GM19467 (cell line): ENCODE measurements at regions not wholly inside any gene's neighbourhood (a gene's known extent, or its start where the extent isn't known, plus 50 kb on each side); places are given as distances from the start of the nearest gene placed in this dataset.

ENCODE experiments used
- ATAC-seq: cut with Tn5 transposase; IDR thresholded peaks from one replicate; pipeline ENCODE4 v1.9.1; 2021; ENCODE audit warnings: mild to moderate bottlenecking, moderate library complexity; ENCODE audit not compliant: unreplicated experiment

DNA sequence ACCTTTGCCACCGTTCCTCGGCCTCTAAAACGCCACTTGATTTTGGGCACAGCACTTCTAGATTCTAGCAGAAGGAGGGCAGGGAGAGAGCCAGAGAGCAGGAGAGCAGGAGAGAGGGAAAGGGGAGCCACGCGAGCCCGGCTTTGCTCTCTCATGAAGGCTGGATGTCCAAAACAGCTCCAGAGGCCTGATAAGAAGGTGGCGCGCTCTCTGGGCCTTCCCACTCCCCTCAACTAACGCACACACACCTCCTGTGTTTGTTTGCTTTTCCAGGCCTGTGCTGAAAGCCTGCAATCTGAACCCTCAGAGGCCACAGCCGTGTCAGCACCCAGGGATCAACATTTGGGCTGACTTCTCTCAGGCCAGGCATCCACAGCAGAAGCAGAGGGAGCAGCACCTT lies 184.8 kb upstream of the SOX11 start:
- ATAC-seq, result no peak

DNA sequence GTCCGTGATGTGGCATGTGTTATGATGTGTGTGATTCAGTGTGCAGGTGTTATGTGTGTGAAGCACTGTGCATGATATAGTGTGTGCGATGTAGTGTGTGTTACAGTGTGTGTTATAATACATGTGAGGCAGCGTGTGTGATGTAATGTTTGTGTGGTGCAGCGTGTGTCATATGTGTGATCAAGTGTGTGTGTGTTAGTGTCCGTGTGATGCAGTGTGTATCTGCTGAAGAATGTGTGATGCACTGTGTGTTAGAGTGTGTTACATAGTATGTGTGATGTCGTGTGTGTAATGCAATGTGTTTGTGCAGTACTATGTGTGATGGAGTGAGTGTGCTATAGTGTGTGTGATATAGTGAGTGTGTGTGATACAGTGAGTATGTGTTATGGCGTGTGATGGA lies 182.8 kb upstream of the SOX11 start:
- no peak for ATAC-seq

DNA sequence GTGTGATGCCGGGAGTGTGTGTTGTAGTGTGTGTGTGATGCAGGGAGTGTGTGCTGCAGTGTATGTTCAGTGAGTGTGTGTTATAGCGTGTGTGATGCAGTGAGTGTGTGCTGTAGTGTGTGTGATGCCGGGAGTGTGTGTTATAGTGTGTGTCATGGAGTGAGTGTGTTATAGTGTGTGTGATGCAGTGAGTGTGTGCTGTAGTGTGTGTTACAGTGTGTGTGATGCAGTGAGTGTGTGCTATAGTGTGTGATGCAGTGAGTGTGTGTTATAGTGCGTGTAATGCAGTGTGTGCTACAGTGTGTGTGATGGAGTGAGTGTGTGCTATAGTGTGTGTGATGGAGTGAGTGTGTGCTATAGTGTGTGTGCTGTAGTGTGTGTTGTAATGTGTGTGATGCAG lies 182.1 kb upstream of the SOX11 start:
- ATAC-seq, result no peak

DNA sequence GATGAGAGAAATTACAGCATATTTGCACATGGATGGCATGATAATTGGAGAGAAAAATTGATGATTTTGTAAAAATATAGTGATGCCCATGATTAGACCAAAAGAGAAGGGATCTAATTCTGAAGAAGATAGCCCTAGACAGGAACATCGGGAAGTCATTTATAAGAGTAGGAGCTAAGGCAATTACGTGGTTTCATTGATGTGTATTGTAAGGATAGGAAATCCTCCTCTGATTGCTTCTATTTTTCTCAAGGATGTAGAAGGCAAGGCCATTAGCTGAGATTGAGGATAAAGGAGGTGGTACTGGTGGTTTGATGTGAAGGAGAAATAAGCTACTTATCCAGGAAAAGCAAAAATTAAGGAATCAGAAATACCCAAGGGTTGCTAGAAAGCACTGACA lies 176.5 kb upstream of the SOX11 start:
- ATAC-seq, result no peak

DNA sequence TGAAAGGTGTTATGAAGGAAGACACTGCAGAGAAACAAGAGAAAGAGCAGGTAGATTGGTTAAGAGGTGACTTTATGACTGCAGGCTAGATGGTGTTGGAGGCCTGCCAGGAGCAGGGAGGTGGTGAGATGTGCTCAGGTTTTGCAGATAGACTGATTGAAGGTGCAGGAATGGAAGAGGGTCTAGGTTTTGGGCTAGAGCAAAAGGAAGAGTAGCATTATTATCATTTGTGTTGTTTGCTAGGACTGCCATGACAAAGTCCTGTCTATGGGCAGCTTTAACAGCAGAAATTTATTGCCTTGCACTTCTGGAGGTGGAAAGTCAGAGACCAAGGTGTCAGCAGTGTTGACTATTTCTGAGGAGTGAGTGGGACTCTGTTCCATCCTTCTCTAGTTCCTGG lies 172.9 kb upstream of the SOX11 start:
- ATAC-seq, result no peak

DNA sequence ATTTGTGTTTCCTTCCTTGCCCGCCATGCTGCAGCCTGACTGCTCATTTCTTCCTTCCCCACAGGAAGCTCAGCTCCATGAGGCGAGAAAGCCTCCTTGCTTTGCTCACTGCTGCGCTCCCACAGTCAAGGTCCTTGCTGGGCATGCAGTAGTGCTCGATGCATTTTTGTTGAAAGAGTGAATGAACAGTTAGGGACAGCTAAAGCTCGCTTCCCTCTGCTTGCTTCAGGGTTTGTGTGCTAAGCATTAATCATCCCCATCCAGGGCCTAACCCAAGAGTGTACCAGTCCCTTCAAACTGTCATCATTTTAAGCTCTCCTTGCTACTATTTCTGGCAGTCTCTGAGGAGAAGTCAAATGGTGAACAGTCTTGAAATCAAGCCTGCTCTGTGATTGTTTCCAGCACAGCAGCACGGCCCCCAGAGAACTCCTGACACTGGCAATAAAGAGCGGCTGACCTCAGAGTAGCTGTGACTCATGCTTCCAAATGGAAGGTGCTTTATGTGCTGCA lies 171.7 kb upstream of the SOX11 start:
- no peak for ATAC-seq

DNA sequence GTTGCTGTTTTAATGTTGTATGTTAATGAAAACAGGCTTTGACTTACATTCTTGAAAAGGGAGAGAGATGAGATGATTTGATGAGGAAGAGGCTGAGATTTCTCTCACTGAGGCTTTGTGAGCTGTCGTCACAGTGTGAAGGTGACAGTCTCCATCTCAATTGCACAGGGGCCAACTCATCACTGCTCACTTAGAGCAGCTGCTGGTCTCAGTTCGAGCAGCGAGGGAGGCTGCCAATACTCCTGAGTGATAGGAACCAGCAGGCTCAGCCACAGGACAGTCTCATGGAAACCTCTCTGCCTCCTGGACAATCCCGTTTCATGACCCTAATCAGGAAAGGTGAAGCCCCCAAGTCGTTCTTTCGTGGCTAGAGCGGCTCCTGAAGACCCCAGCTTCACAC lies 170.7 kb upstream of the SOX11 start:
- ATAC-seq, result no peak

DNA sequence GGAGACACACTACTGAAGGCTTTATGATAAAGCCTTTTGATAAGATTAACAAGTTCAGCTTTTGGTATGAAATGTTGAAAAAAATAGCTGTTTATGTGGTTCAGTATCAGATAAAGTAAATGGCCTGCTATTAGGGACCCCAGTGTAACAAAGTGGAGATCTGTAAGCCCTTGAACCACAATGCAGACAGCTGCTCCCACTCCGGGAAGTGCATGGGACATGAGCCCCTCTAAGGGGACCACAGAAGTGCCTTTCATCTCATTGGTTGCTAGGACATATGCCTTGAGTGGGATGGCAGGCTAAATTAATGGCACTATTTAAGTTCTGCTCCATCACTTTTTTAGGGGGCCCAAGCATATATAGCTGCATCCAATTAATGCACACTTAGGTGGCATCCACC lies 167.6 kb upstream of the SOX11 start:
- ATAC-seq, result no peak

DNA sequence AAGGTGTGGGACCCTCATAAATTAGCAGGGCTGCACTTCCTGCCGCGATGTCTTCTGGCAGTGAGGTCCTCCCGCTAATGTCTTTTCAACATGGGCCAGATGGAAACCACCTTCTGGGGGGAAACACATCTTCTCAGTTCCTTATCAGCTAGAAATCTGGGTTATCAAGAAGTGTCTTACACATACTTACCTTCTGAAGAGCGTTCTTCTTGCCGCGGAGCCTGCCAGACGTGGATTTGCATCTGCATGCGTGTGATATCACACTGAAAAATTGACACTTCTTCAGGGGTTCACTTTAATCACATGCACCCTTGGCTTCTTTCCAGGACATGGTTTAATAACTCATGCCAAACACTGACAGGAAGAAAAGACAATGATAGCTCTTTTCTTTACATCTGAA lies 163.5 kb upstream of the SOX11 start:
- no peak for ATAC-seq

DNA sequence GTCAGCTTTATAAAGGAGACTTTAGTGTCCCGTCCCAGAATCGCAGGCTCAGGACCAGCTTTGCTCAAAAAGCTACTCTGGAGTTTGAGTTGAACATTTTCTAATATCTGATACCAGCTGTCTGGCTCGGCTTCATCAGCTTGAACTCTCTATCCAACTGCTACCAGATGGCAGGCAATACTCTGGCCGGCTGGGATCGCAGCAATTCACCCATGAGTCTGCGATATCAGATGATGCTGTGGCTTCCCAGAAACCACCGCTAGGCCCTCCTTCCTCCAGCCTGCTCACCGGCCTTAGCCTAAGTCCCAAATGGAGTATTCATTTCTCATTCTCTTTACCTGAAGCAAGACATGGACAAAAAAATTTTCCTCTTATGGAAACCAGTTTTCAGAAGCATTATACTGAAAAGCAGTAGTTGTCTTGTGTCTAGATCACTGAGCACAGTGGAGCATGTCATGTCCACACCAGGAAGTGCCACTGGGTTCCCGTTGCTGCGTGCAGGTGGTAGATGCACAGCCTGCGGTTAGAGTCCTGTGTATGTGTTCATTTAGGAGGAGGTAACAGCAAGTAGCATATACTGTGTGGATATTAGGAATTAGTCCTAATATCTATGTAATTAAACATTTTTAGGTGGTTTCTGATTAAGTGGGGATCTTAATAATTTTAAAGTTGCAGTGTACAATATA lies 162.0 kb upstream of the SOX11 start:
- no peak for ATAC-seq

DNA sequence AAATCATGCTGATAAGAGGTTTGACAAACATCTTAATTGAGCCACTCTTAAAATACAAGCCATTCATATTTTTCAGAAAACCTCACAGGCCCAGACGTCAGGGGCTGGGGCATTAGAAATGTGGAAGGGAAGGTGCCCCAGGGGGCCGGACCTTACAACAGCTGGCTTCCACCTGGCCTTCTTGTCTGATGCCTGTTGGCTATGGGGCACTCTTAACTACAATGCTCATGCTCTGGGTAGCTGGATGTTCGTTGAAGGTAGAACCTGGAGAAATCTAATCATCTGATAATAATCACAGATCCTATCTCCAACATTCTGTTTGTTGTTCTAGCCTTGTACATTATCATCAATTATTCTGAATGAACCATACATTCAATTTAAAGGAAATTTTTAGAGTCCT lies 156.9 kb upstream of the SOX11 start:
- ATAC-seq, result no peak

DNA sequence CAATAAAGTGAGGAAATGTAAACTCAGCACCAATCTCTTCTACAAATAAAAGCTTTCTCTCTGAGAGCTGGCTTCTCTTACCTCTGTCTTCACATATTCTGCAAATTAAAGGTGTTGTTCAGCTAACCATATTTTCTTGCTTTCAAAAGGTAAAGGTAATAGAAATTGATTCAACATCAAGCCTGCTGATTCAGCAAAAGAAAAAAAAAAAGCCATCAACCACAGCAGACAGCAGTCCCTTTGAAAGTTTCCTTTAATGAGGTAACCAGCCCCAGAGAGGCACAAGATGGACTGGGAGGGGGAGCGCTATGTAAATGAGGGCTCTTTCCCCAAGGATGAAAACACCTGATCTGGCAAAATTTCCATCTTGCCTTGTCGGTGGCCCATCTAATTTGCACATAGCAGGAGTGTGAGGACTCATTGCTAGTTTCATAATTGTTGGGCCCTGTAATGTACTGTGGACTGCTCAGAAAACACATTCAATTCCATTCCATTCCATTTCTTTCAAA lies 154.9 kb upstream of the SOX11 start:
- ATAC-seq, result no peak

DNA sequence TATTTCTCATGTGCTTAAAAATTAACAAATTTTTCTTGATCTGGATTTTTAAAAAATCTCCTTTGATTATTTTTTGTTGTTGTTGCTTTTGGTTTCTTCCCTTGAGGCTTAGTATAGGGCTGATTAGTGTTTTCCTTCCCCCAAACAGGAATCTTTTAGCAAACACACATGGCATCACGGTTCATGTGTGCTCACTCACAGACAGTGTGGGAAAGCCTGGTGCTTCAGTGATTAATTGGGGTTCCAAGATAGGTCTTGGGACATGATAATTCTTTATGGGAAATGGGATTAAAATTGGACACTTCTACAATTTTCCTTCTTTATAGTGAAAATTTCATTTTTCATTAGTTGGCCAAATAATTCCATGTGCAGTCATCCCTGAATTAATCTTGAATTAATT lies 153.9 kb upstream of the SOX11 start:
- no peak for ATAC-seq

DNA sequence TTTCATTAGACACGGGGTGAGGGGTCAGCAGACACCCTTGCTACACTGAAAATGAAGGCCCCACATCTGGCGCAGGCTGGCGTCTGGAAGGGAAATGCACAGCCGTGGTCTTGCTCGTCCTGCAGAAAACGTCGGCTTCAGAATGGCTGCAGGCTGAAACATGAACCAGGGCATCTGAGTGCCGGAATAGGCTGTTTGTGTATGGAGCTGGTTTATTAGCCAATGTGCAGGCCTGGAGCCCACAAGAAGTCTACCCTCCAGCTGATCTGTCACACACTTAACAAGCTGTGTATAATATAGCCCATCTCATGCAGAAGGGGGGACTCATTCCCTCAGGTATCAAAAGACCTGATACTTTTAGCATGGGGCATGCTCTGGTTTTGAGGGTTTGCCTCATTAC lies 153.4 kb upstream of the SOX11 start:
- no peak for ATAC-seq

DNA sequence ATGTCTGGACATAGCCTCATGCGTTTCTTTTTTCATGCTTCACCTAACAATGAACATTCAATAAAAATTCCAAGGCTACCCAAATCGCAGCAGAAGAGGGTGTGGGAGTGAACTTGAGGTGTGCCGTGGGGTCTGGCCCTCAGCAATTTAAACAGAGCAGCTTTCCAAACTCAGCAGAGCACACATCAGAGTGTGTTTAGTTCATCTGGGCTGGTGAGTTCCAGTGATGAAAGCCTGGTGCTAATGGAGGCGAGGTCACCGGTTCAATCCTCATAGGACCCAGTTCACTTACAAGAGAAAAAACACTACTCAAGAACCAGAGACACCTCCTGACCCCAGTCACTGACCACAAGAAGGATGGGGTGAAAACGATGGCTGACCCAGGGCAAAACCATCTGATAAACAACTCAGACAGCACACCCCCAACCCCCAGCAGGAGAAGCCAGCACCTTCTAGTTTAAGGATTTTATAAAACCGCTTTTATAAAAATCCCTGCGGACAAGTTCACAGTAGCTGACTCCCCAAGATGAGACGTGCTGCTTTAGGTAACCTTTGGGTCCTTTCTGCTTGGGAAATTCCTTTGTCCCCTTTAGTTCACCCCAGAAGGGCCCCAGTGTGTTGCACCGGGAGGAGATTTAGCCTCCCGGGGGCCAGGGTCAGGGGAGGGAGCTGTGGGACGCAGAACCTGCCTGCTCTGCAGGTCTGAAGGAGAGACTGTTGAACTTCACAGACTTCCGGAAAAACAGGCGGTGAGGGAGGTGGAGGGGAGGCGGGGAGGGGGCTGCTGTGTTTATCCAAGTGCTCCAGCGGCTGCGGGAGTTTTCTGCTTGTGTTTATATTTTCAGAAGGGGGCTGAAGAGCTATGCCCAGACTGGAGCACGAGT lies 152.7 kb upstream of the SOX11 start:
- no peak for ATAC-seq

DNA sequence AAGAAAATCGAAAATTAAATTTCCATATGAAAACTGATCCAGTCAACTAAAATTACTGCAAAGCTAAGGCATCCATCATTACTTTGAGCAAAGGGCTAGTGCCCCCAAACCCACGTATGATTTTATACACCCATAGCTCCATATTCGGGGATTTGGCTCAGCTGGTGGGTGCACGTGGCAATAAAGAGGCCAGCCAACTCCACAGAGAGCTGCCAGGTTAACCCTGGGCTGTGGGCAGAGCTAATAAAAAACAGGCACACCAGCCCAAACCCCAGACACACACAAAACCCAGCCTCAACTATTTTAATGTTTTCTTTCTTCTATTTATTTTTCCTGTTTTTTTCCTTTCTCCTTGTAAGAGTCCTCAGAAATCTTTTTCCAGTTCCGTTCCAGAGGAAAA lies 151.3 kb upstream of the SOX11 start:
- ATAC-seq, result no peak

DNA sequence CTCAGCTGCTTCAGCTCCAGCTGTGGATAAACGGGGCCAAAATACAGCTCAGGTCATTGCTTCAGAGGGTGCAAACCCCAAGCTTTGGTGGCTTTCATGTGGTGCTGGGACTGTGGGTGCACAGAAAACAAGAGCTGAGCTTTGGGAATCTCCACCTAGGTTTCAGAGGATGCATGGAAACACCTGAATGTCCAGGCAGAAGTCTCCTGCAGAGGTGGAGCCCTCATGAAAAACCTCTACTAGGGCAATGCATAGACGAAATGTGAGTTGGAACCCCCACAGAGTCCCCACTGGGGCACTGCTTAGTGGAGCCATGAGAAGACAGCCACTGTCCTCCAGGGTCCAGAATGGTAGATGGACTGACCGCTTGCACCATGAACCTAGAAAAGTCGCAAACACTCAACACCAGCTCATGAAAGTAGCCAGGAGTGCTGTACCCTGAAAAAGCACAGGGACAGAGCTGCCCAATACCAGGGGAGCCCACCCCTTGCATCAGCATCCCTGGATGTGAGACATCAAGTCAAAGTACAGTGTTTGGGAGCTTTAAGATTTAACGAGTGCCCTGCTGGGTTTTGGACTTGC lies 147.9 kb upstream of the SOX11 start:
- ATAC-seq, result no peak

DNA sequence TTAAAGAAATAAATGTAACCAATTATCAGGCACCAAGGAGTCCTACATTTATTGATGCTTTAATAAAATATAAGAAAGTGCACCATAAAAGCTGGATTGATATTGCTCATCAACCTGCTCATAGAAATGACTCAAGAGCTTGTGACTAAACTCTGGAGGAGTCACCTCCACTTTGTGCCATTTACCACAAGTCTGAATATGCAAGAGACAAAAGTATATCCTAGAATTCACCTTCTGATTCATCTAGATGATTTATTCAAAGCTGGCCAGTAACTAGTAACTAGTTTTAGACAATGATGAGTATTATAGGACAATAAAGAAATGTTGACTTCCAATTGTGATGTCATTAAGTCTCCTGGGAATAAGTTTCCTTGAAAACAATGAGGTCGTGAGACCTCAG lies 146.0 kb upstream of the SOX11 start:
- ATAC-seq, result no peak

DNA sequence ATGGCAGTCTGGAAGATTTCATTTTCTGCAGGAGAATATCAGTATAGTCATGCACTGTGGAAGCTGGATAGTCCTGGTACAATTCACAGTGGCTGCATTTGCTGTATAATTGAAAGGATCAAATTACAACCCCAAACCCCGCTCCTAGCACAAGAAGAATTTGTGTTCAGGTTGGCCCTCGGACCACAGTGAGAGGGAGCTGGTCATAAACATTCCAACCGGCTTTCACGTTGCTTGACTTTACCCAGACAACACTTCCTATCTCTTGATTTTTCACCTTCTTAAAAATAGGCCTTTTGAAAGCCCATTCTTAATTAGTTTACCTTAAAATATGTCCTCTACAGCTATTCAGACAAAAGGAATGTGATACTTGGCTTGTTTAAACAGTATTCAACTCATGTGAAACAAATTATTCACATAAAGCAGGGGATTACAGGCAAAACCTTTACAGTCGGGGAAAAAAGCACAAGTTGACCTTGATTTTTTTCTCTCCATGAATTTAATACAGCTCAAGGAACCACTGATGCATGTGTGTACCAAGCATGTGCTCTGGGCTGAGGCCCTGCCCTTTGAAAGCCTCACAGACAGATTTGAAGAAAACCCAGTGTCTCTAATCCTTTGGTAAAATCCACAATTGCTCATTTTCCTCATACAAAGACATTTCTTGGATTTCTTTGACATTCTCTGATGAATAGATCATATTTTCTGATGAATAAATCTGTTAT lies 143.0 kb upstream of the SOX11 start:
- ATAC-seq, result no peak

DNA sequence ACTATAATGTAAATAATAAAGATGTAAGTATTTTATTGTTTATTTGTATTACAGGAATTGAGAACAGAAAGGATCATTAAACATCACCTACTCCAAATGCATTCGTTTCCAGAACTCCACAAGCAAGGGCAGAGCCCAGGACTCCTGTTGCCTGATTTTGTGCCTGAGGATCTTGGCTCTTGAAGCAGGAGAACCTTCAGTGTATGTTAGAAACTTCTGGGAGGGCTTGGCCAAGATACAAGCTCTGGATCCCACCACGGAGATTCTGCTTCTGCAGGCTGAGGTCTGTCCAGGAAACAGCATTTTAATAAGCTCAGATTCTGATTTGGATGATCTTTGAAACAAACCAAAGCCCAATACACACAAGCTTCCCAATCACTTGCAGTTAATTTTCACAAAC lies 142.4 kb upstream of the SOX11 start:
- no peak for ATAC-seq

DNA sequence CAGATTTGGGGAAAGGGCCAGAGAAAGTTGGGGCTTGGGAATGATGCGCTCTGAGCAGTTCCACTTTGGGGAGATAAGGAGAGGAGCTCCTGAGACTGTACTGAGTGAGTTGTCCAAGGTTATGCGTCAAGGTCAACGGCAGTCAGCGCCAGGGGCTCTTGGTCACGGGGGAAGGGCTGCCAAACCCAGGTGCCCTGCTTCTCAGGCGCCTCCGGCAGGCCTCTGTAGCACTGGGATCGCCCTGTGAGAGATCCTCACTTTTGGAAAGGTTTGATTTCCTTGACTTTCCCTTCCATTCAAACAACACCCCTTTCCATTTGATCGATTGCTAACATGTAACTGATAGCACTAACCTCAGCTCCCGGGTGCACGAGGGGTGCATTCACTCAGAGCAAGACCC lies 136.5 kb upstream of the SOX11 start:
- ATAC-seq, result no peak
